ENCODE measurements at regions not wholly inside any gene's neighbourhood (a gene's known extent, or its start where the extent isn't known, plus 50 kb on each side); places are given as distances from the start of the nearest gene placed in this dataset.

DNA sequence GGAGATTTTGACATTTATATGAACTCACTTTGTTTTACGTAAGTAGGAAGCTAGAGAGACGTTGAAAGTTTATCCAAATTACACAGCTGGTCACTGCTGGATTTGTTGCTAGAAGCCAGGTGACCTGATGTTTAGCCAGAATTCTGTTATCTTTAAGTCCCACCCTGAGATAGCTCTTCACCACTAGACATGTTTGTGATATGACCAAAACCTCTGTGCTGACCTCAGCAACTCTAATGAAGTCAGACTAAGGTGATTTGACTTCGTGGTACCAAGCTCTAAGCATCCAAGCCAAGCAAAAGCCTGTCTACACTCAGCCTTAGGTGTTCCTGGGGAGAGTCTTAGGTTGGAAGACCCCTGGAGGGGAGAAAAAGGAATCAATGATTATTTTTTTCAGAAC, 102.4 kb downstream of the ARRDC4 start:
- Histone ChIP-seq H3K4me3 (replicated peaks in 1 of 4; ENCODE audit: control extremely low read depth in 1 of 4, insufficient read depth in 1 of 4, low read depth in 3 of 4, low read length in 4 of 4) (no peak overlapping the region), H3K9ac (ENCODE audit: insufficient read depth, low read length) (no peak overlapping the region), H3K79me2 (ENCODE audit: control insufficient read depth, insufficient read depth, low read length) (no peaks in the 10 kb centered on the region), H4K20me1 (ENCODE audit: control insufficient read depth, extremely low read depth, insufficient read depth, low read length) (no peaks in the 10 kb centered on the region), H3K36me3 (ENCODE audit: control insufficient read depth, insufficient read depth, low read length) (no peaks in the 10 kb centered on the region), H3K27ac (ENCODE audit: insufficient read depth, low read length) (no peak overlapping the region), H3K27me3 (ENCODE audit: control insufficient read depth, insufficient read depth, low read length) (no peaks in the 10 kb centered on the region), H2AFZ (ENCODE audit: low read length) (no peak overlapping the region), H3K4me2 (ENCODE audit: extremely low read depth, insufficient read depth, low read length) (no peak overlapping the region), H3K9me3 (ENCODE audit: control insufficient read depth, insufficient read depth, low read depth, low read length) (no peaks in the 10 kb centered on the region), H3K4me1 (ENCODE audit: control insufficient read depth, extremely low read depth, insufficient read depth, low read length) (no peaks in the 10 kb centered on the region)
- DNase-seq (ENCODE audit: low read depth in 2 of 2), result no peak
- TF ChIP-seq, protein P1, sequence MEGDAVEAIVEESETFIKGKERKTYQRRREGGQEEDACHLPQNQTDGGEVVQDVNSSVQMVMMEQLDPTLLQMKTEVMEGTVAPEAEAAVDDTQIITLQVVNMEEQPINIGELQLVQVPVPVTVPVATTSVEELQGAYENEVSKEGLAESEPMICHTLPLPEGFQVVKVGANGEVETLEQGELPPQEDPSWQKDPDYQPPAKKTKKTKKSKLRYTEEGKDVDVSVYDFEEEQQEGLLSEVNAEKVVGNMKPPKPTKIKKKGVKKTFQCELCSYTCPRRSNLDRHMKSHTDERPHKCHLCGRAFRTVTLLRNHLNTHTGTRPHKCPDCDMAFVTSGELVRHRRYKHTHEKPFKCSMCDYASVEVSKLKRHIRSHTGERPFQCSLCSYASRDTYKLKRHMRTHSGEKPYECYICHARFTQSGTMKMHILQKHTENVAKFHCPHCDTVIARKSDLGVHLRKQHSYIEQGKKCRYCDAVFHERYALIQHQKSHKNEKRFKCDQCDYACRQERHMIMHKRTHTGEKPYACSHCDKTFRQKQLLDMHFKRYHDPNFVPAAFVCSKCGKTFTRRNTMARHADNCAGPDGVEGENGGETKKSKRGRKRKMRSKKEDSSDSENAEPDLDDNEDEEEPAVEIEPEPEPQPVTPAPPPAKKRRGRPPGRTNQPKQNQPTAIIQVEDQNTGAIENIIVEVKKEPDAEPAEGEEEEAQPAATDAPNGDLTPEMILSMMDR (conservative IDR thresholded peaks at IDR 0.05 in 1 of 2, IDR thresholded peaks at IDR 0.05 in 1 of 2; ENCODE audit: low read depth in 1 of 2, low read length in 2 of 2), result no peak
- no peak for TF ChIP-seq EZH2 (IDR thresholded peaks at IDR 0.05; ENCODE audit: low read length, missing control alignments)

DNA sequence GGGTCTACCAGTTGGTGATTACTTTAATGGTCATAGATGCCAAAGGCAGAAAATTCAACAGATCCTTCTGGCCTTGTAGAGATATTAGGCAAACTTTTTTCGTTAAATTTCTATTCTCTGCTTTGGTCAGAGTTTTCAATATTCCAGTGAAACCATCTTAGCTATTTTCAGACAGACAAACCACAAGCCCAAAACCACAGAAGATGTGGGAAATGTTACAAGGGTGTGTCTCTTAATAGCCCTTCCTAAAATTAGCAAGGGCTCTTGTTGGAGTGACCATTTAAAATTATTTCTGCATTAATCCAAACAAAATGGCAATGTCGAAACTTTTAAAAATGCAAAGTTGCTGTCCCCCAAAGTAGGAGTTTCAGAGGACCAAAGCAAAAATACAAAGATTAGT, 102.8 kb downstream of the ARRDC4 start:
- Histone ChIP-seq H3K27ac (ENCODE audit: insufficient read depth, low read length) (no peak overlapping the region), H3K27me3 (ENCODE audit: control insufficient read depth, insufficient read depth, low read length) (no peaks in the 10 kb centered on the region), H3K9ac (ENCODE audit: insufficient read depth, low read length) (no peak overlapping the region), H3K4me2 (ENCODE audit: extremely low read depth, insufficient read depth, low read length) (no peak overlapping the region), H4K20me1 (ENCODE audit: control insufficient read depth, extremely low read depth, insufficient read depth, low read length) (no peaks in the 10 kb centered on the region), H2AFZ (ENCODE audit: low read length) (no peak overlapping the region), H3K4me3 (replicated peaks in 1 of 4; ENCODE audit: control extremely low read depth in 1 of 4, insufficient read depth in 1 of 4, low read depth in 3 of 4, low read length in 4 of 4) (no peak overlapping the region), H3K36me3 (ENCODE audit: control insufficient read depth, insufficient read depth, low read length) (no peaks in the 10 kb centered on the region), H3K9me3 (ENCODE audit: control insufficient read depth, insufficient read depth, low read depth, low read length) (no peaks in the 10 kb centered on the region), H3K4me1 (ENCODE audit: control insufficient read depth, extremely low read depth, insufficient read depth, low read length) (no peaks in the 10 kb centered on the region), H3K79me2 (ENCODE audit: control insufficient read depth, insufficient read depth, low read length) (no peaks in the 10 kb centered on the region)
- peak in 1 of 2 donors; percentile 19 for DNase-seq (ENCODE audit: low read depth in 2 of 2)
- TF ChIP-seq, protein P1 (conservative IDR thresholded peaks at IDR 0.05 in 1 of 2, IDR thresholded peaks at IDR 0.05 in 1 of 2; ENCODE audit: low read depth in 1 of 2, low read length in 2 of 2), result no peak
- no peak for TF ChIP-seq EZH2 (IDR thresholded peaks at IDR 0.05; ENCODE audit: low read length, missing control alignments)

DNA sequence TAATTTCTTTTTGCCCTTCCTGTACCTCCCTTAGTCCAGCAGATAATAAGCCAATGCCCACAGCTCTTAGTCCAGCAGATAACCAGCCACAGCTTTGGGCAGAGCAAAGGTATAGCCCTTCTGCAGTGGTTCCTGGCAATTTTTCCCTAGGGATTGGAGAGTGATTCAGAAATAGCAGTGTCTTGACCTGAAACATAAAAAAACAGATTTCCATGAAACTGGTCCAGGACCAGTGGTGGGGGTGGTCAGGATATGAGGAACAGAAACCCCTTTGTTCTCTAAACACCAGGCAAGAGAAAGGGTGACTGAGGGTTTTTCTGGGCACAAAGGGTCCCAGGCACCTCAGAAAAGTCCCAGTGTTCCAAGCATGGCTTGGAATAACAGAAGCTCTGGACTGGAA, 103.4 kb downstream of the ARRDC4 start:
- Histone ChIP-seq H3K9ac (ENCODE audit: insufficient read depth, low read length) (no peak overlapping the region), H3K27ac (ENCODE audit: insufficient read depth, low read length) (no peak overlapping the region), H3K79me2 (ENCODE audit: control insufficient read depth, insufficient read depth, low read length) (no peaks in the 10 kb centered on the region), H2AFZ (ENCODE audit: low read length) (no peak overlapping the region), H3K9me3 (ENCODE audit: control insufficient read depth, insufficient read depth, low read depth, low read length) (no peaks in the 10 kb centered on the region), H3K4me2 (ENCODE audit: extremely low read depth, insufficient read depth, low read length) (no peak overlapping the region), H3K27me3 (ENCODE audit: control insufficient read depth, insufficient read depth, low read length) (no peaks in the 10 kb centered on the region), H3K4me1 (ENCODE audit: control insufficient read depth, extremely low read depth, insufficient read depth, low read length) (no peaks in the 10 kb centered on the region), H3K36me3 (ENCODE audit: control insufficient read depth, insufficient read depth, low read length) (no peaks in the 10 kb centered on the region), H4K20me1 (ENCODE audit: control insufficient read depth, extremely low read depth, insufficient read depth, low read length) (no peaks in the 10 kb centered on the region), H3K4me3 (replicated peaks in 1 of 4; ENCODE audit: control extremely low read depth in 1 of 4, insufficient read depth in 1 of 4, low read depth in 3 of 4, low read length in 4 of 4) (no peak overlapping the region)
- TF ChIP-seq, protein P1 (conservative IDR thresholded peaks at IDR 0.05 in 1 of 2, IDR thresholded peaks at IDR 0.05 in 1 of 2; ENCODE audit: low read depth in 1 of 2, low read length in 2 of 2), result no peak
- TF ChIP-seq EZH2 (IDR thresholded peaks at IDR 0.05; ENCODE audit: low read length, missing control alignments), result no peak
- DNase-seq (ENCODE audit: low read depth in 2 of 2), result no peak
